Thoracic aorta (tissue), 2 donors: ENCODE measurements at regions not wholly inside any gene's neighbourhood (a gene's known extent, or its start where the extent isn't known, plus 50 kb on each side); places are given as distances from the start of the nearest gene placed in this dataset.

ENCODE experiments used
- ATAC-seq: fragments of 150-250 bp; one replicate; pipeline ENCODE4 v1.8.0; 2017; ENCODE audit warnings: low read depth; ENCODE audit not compliant: insufficient number of reproducible peaks, low FRiP score
- DNase-seq: peaks from one replicate; pipeline ENCODE4 v3.0.0-alpha.2; 2020; ENCODE audit warnings: low spot score
- H3K27ac ChIP-seq, 2 donors: fragments of 200-600 bp; sonication (generic); 1 replicate in 1 of 2; 2 replicates in 1 of 2; pipeline ENCODE4 v1.5.1; 2016; ENCODE audit warnings: mild to moderate bottlenecking in 2 of 2, moderate library complexity in 2 of 2
- H3K27me3 ChIP-seq: fragments of 200-600 bp; sonication (generic); replicated peaks from 2 replicates; pipeline ENCODE4 v1.6.0; 2016; ENCODE audit warnings: mild to moderate bottlenecking; ENCODE audit not compliant: insufficient read depth
- H3K36me3 ChIP-seq: fragments of 200-600 bp; sonication (generic); one replicate; pipeline ENCODE4 v1.5.1; 2016
- H3K4me1 ChIP-seq, 2 donors: fragments of 200-600 bp; sonication (generic); 1 replicate in 1 of 2; 2 replicates in 1 of 2; pipeline versions ENCODE4 v1.5.1 to v1.6.0; 2016; ENCODE audit warnings: low read depth in 2 of 2, mild to moderate bottlenecking in 1 of 2; ENCODE audit not compliant: control insufficient read depth in 1 of 2
- H3K4me3 ChIP-seq: fragments of 200-600 bp; sonication (generic); 2 replicates; pipeline ENCODE4 v1.5.1; 2016; ENCODE audit warnings: mild to moderate bottlenecking
- H3K9me3 ChIP-seq: fragments of 200-600 bp; sonication (generic); 2 replicates; pipeline ENCODE4 v1.5.1; 2016
- CTCF ChIP-seq: fragments of 200-600 bp; sonication (generic); IDR thresholded peaks from one replicate; pipeline ENCODE4 v1.5.1; 2019; ENCODE audit warnings: antibody characterized with exemption

GRCh38 chr11:116409238-116409637, 363.5 kb downstream of the BUD13 start:
- no peaks in the 10 kb centered on the region for H3K36me3 ChIP-seq
- DNase-seq (no peak), ATAC-seq (no peak)
- H3K4me1 ChIP-seq, result no peaks in the 10 kb centered on the region
- H3K4me3 ChIP-seq, result no peak overlapping the region
- H3K27me3 ChIP-seq, result no peaks in the 10 kb centered on the region
- no peak for TF ChIP-seq CTCF
- no peaks in the 10 kb centered on the region for H3K9me3 ChIP-seq
- no peak overlapping the region for H3K27ac ChIP-seq

- Histone ChIP-seq H3K27me3 (no peaks in the 10 kb centered on the region), H3K4me1 (no peaks in the 10 kb centered on the region), H3K9me3 (no peaks in the 10 kb centered on the region), H3K27ac (no peak overlapping the region), H3K36me3 (no peaks in the 10 kb centered on the region), H3K4me3 (no peak overlapping the region)
- ATAC-seq (no peak), DNase-seq (no peak)
- no peak for TF ChIP-seq CTCF
Observed at GRCh38 chr11:116406042-116406441, 366.7 kb downstream of the BUD13 start.

GRCh38 chr11:116404462-116404798, 368.4 kb downstream of the BUD13 start:
- no peak for ATAC-seq
- H3K9me3 ChIP-seq, result no peaks in the 10 kb centered on the region
- no peak for DNase-seq
- no peak for TF ChIP-seq CTCF
- no peaks in the 10 kb centered on the region for H3K27me3 ChIP-seq
- H3K4me3 ChIP-seq, result no peak overlapping the region
- H3K4me1 ChIP-seq, result no peaks in the 10 kb centered on the region
- H3K27ac ChIP-seq, result no peak overlapping the region
- no peaks in the 10 kb centered on the region for H3K36me3 ChIP-seq

GRCh38 chr11:116403794-116404461, 368.9 kb downstream of the BUD13 start:
- Histone ChIP-seq H3K4me3 (no peak overlapping the region), H3K9me3 (no peaks in the 10 kb centered on the region), H3K27ac (no peak overlapping the region), H3K4me1 (no peaks in the 10 kb centered on the region), H3K27me3 (no peaks in the 10 kb centered on the region), H3K36me3 (no peaks in the 10 kb centered on the region)
- no peak for DNase-seq
- no peak for ATAC-seq
- TF ChIP-seq CTCF, result no peak

- no peak overlapping the region for H3K4me3 ChIP-seq
- no peak for TF ChIP-seq CTCF
- H3K36me3 ChIP-seq, result no peaks in the 10 kb centered on the region
- no peaks in the 10 kb centered on the region for H3K9me3 ChIP-seq
- no peaks in the 10 kb centered on the region for H3K4me1 ChIP-seq
- H3K27ac ChIP-seq, result no peak overlapping the region
- no peak for ATAC-seq
- no peak for DNase-seq
- H3K27me3 ChIP-seq, result no peaks in the 10 kb centered on the region
Observed at GRCh38 chr11:116400081-116400480, 372.7 kb downstream of the BUD13 start.
